Cardiac septum (tissue), 1 donor: ENCODE measurements at regions not wholly inside any gene's neighbourhood (a gene's known extent, or its start where the extent isn't known, plus 50 kb on each side); places are given as distances from the start of the nearest gene placed in this dataset.

Experiments
- DNase-seq: peaks from one replicate; pipeline ENCODE4 v3.0.0-alpha.2; 2020; ENCODE audit warnings: low spot score
- intact Hi-C: fragments of 100-400 bp; cut with DNase I; formaldehyde crosslinking; loops from one replicate; pipeline ENCODE4 v1.14.0; 2022
- donor health status: DM: no; HTN: no; CAD: no.

- intact Hi-C loops, result no loop called here
- DNase-seq, result no peak
Measured at GRCh38 chr5:62029303-62029702, 276.7 kb upstream of the KIF2A start.

GRCh38 chr5:62030326-62030725 is 275.7 kb upstream of the KIF2A start:
- DNase-seq, result no peak
- intact Hi-C loops, result no loop called here

GRCh38 chr5:62038024-62038423 is 268.0 kb upstream of the KIF2A start:
- DNase-seq, result no peak
- intact Hi-C loops, result no loop called here

GRCh38 chr5:62041156-62041756 is 264.8 kb upstream of the KIF2A start:
- no peak for DNase-seq
- intact Hi-C loops, result no loop called here

- intact Hi-C loops, result no loop called here
- no peak for DNase-seq
Measured at GRCh38 chr5:62042007-62042406, 264.0 kb upstream of the KIF2A start.

- intact Hi-C loops, result no loop called here
- no peak for DNase-seq
Measured at GRCh38 chr5:62043289-62044280, 262.4 kb upstream of the KIF2A start.

GRCh38 chr5:62044989-62045388 is 261.0 kb upstream of the KIF2A start:
- intact Hi-C loops, result no loop called here
- no peak for DNase-seq

- intact Hi-C loops, result no loop called here
- no peak for DNase-seq
Measured at GRCh38 chr5:62046191-62046590, 259.8 kb upstream of the KIF2A start.

GRCh38 chr5:62051747-62052146 is 254.3 kb upstream of the KIF2A start:
- DNase-seq, result no peak
- intact Hi-C loops, result no loop called here

- intact Hi-C loops, result no loop called here
- DNase-seq, result no peak
Measured at GRCh38 chr5:62059960-62060359, 246.0 kb upstream of the KIF2A start.

- intact Hi-C loops, result no loop called here
- no peak for DNase-seq
Measured at GRCh38 chr5:62065050-62065449, 241.0 kb upstream of the KIF2A start.

GRCh38 chr5:62066761-62067277 is 239.2 kb upstream of the KIF2A start:
- intact Hi-C loops, result no loop called here
- DNase-seq, result no peak

- intact Hi-C loops, result no loop called here
- no peak for DNase-seq
Measured at GRCh38 chr5:62068554-62068953, 237.5 kb upstream of the KIF2A start.

GRCh38 chr5:62077387-62077786 is 228.6 kb upstream of the KIF2A start:
- no peak for DNase-seq
- intact Hi-C loops, result no loop called here

GRCh38 chr5:62077823-62078550 is 228.0 kb upstream of the KIF2A start:
- DNase-seq, result no peak
- intact Hi-C loops, result no loop called here

GRCh38 chr5:62082370-62082801 is 223.6 kb upstream of the KIF2A start:
- no peak for DNase-seq
- intact Hi-C loops, result no loop called here

- DNase-seq, result no peak
- intact Hi-C loops, result no loop called here
Measured at GRCh38 chr5:62083247-62083646, 222.8 kb upstream of the KIF2A start.

GRCh38 chr5:62083661-62084060 is 222.3 kb upstream of the KIF2A start:
- intact Hi-C loops, result no loop called here

GRCh38 chr5:62084391-62084790 is 221.6 kb upstream of the KIF2A start:
- no peak for DNase-seq
- intact Hi-C loops, result no loop called here

More at GRCh38 chr5:62083661-62084060, 222.3 kb upstream of the KIF2A start:
- no peak for DNase-seq

GRCh38 chr5:62090953-62091352 is 215.1 kb upstream of the KIF2A start:
- DNase-seq, result no peak
- intact Hi-C loops, result no loop called here
